ENCODE measurements at regions not wholly inside any gene's neighbourhood (a gene's known extent, or its start where the extent isn't known, plus 50 kb on each side); places are given as distances from the start of the nearest gene placed in this dataset.

GRCh38 chrX:117010243-117010642 lies 547.5 kb upstream of the CT83 start:
- POLR2A ChIA-PET (ENCODE audit: unreplicated experiment) = no interaction called here
- no TSS peak for BruUV-seq (replicated peaks)

GRCh38 chrX:117002981-117003380 lies 540.2 kb upstream of the CT83 start:
- no TSS peak for BruUV-seq (replicated peaks)
- H2AFZ ChIP-seq (ENCODE audit: low read length) = no peak overlapping the region
- no peaks in the 10 kb centered on the region for H3F3A ChIP-seq (ENCODE audit: low read length, unreplicated experiment)
- H3K79me2 ChIP-seq (ENCODE audit: low read length) = no peaks in the 10 kb centered on the region
- H3K36me3 ChIP-seq (ENCODE audit: low read depth, low read length) = no peaks in the 10 kb centered on the region
- ATAC-seq (no peak), DNase-seq (no peak)
- no peaks in the 10 kb centered on the region for H3K4me1 ChIP-seq (ENCODE audit: insufficient read depth, low read length)
- no peaks in the 10 kb centered on the region for H4K20me1 ChIP-seq (ENCODE audit: low read length)
- H3K4me2 ChIP-seq (ENCODE audit: low read length) = no peak overlapping the region
- H3K9ac ChIP-seq (ENCODE audit: low read length) = no peak overlapping the region
- POLR2A ChIA-PET (ENCODE audit: unreplicated experiment) = no interaction called here
- no peaks in the 10 kb centered on the region for H3K9me2 ChIP-seq (replicated peaks; ENCODE audit: low read length)
- H3K9me3 ChIP-seq (ENCODE audit: low read length) = no peaks in the 10 kb centered on the region
- TF ChIP-seq EZH2 (IDR thresholded peaks at IDR 0.05; ENCODE audit: low read length, unreplicated experiment) = no peak
- no peak for TF ChIP-seq EZH2phosphoT487 (IDR thresholded peaks at IDR 0.05; ENCODE audit: borderline replicate concordance, low read length)
- TF ChIP-seq CTCF (conservative IDR thresholded peaks at IDR 0.05; ENCODE audit: low read depth, low read length) = no peak
- H3K27me3 ChIP-seq (ENCODE audit: low read length) = no peaks in the 10 kb centered on the region
- no peak overlapping the region for H3K4me3 ChIP-seq (ENCODE audit: low read length)
- H3K27ac ChIP-seq (ENCODE audit: low read length) = no peak overlapping the region
- CTCF ChIA-PET = no interaction called here
- intact Hi-C loops (cut with micrococcal nuclease) = no loop called here

More at GRCh38 chrX:117010243-117010642, 547.5 kb upstream of the CT83 start:
- H3F3A ChIP-seq (ENCODE audit: low read length, unreplicated experiment) = no peaks in the 10 kb centered on the region
- H4K20me1 ChIP-seq (ENCODE audit: low read length) = no peaks in the 10 kb centered on the region
- H3K9me2 ChIP-seq (replicated peaks; ENCODE audit: low read length) = no peaks in the 10 kb centered on the region
- no peak for ATAC-seq
- CTCF ChIA-PET = no interaction called here
- intact Hi-C loops (cut with micrococcal nuclease) = no loop called here
- no peak overlapping the region for H3K9ac ChIP-seq (ENCODE audit: low read length)
- H3K27ac ChIP-seq (ENCODE audit: low read length) = no peak overlapping the region
- TF ChIP-seq EZH2phosphoT487 (IDR thresholded peaks at IDR 0.05; ENCODE audit: borderline replicate concordance, low read length) = no peak
- TF ChIP-seq EZH2 (IDR thresholded peaks at IDR 0.05; ENCODE audit: low read length, unreplicated experiment) = no peak
- no peak for TF ChIP-seq CTCF (conservative IDR thresholded peaks at IDR 0.05; ENCODE audit: low read depth, low read length)
- H3K36me3 ChIP-seq (ENCODE audit: low read depth, low read length) = no peaks in the 10 kb centered on the region
- H3K4me3 ChIP-seq (ENCODE audit: low read length) = no peak overlapping the region
- no peak overlapping the region for H2AFZ ChIP-seq (ENCODE audit: low read length)
- no peak overlapping the region for H3K4me2 ChIP-seq (ENCODE audit: low read length)
- no peaks in the 10 kb centered on the region for H3K79me2 ChIP-seq (ENCODE audit: low read length)
- no peaks in the 10 kb centered on the region for H3K9me3 ChIP-seq (ENCODE audit: low read length)
- H3K27me3 ChIP-seq (ENCODE audit: low read length) = no peaks in the 10 kb centered on the region
- DNase-seq = no peak
- no peaks in the 10 kb centered on the region for H3K4me1 ChIP-seq (ENCODE audit: insufficient read depth, low read length)

- Histone ChIP-seq H2AFZ (ENCODE audit: low read length) (no peak overlapping the region), H3K27ac (ENCODE audit: low read length) (no peak overlapping the region), H3K9ac (ENCODE audit: low read length) (no peak overlapping the region), H3K9me2 (replicated peaks; ENCODE audit: low read length) (no peaks in the 10 kb centered on the region), H3K4me3 (ENCODE audit: low read length) (no peak overlapping the region), H3K4me1 (ENCODE audit: insufficient read depth, low read length) (no peaks in the 10 kb centered on the region), H3F3A (ENCODE audit: low read length, unreplicated experiment) (no peaks in the 10 kb centered on the region), H3K79me2 (ENCODE audit: low read length) (no peaks in the 10 kb centered on the region), H3K9me3 (ENCODE audit: low read length) (no peaks in the 10 kb centered on the region), H3K4me2 (ENCODE audit: low read length) (no peak overlapping the region), H4K20me1 (ENCODE audit: low read length) (no peaks in the 10 kb centered on the region), H3K36me3 (ENCODE audit: low read depth, low read length) (no peaks in the 10 kb centered on the region), H3K27me3 (ENCODE audit: low read length) (no peaks in the 10 kb centered on the region)
- ChIA-PET CTCF (no interaction called here), POLR2A (ENCODE audit: unreplicated experiment) (no interaction called here)
- DNase-seq (no peak), ATAC-seq (no peak)
- TF ChIP-seq EZH2phosphoT487 (IDR thresholded peaks at IDR 0.05; ENCODE audit: borderline replicate concordance, low read length) (no peak), EZH2 (IDR thresholded peaks at IDR 0.05; ENCODE audit: low read length, unreplicated experiment) (no peak), CTCF (conservative IDR thresholded peaks at IDR 0.05; ENCODE audit: low read depth, low read length) (no peak)
- no TSS peak for BruUV-seq (replicated peaks)
- intact Hi-C loops (cut with micrococcal nuclease) = no loop called here
Measured at GRCh38 chrX:116975517-116975916, 512.7 kb upstream of the CT83 start.
